GM13977 (cell line): ENCODE measurements at regions not wholly inside any gene's neighbourhood (a gene's known extent, or its start where the extent isn't known, plus 50 kb on each side); places are given as distances from the start of the nearest gene placed in this dataset.

Experiments
- DNase-seq: peaks from one replicate; pipeline ENCODE4 v3.0.0; 2012; ENCODE audit warnings: low spot score
- in situ Hi-C: fragments of 300-500 bp; cut with MboI; formaldehyde crosslinking; loops from one replicate; pipeline ENCODE4 v1.12.0; 2022; ENCODE audit warnings: low sequenced_read_pairs, low pct_unique_long_range_greater_than_20kb, mixed read lengths, inconsistent platforms; ENCODE audit not compliant: unreplicated experiment
- TF ChIP-seq, protein P1 (sequence below): IDR thresholded peaks from 2 replicates; pipeline ENCODE4 v1.5.1; 2012; ENCODE audit warnings: mild to moderate bottlenecking, control low read depth; ENCODE audit not compliant: insufficient read depth; ENCODE audit errors: extremely low read depth, missing control alignments

DNA sequence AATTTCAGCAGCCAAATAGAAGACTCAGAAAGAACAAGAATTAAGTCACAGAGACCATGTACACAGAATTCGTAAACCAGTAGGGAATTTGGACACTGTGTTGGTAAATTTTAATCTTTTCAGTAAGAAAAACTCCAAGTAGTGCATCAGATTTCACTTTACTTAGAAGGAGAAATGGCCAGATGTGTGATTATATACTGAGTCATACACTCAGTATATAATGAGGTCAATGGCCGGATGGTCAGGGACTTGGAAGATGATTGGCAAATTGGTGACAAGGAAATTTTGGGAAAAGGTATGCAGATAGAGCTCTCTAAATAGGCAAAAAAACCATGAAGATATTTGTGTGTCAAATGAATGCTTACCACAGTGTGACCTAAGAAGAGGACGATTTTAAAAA is 399.8 kb upstream of the LRRC7 start:
- no peak for DNase-seq
- in situ Hi-C loops: no loop called here
- TF ChIP-seq, protein P1, sequence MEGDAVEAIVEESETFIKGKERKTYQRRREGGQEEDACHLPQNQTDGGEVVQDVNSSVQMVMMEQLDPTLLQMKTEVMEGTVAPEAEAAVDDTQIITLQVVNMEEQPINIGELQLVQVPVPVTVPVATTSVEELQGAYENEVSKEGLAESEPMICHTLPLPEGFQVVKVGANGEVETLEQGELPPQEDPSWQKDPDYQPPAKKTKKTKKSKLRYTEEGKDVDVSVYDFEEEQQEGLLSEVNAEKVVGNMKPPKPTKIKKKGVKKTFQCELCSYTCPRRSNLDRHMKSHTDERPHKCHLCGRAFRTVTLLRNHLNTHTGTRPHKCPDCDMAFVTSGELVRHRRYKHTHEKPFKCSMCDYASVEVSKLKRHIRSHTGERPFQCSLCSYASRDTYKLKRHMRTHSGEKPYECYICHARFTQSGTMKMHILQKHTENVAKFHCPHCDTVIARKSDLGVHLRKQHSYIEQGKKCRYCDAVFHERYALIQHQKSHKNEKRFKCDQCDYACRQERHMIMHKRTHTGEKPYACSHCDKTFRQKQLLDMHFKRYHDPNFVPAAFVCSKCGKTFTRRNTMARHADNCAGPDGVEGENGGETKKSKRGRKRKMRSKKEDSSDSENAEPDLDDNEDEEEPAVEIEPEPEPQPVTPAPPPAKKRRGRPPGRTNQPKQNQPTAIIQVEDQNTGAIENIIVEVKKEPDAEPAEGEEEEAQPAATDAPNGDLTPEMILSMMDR: no peak

DNA sequence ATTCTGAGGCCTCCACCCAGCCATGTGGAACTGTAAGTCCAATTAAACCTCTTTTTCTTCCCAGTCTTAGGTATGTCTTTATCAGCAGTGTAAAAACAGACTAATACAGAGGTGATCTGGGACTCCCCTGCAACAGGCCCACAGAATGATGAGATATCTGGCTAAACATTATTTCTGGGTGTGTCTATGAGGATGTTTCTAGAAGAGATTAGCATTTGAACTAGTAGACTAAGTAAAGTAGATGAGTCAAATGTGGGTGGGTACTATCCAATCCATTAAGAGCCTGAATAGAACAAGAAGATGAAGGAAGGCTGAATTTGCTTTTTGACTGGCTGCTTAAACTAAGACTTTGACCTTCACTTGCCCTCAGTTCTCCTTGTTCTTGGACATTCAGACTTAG is 396.5 kb upstream of the LRRC7 start:
- in situ Hi-C loops: no loop called here
- no peak for DNase-seq
- TF ChIP-seq, protein P1: no peak

DNA sequence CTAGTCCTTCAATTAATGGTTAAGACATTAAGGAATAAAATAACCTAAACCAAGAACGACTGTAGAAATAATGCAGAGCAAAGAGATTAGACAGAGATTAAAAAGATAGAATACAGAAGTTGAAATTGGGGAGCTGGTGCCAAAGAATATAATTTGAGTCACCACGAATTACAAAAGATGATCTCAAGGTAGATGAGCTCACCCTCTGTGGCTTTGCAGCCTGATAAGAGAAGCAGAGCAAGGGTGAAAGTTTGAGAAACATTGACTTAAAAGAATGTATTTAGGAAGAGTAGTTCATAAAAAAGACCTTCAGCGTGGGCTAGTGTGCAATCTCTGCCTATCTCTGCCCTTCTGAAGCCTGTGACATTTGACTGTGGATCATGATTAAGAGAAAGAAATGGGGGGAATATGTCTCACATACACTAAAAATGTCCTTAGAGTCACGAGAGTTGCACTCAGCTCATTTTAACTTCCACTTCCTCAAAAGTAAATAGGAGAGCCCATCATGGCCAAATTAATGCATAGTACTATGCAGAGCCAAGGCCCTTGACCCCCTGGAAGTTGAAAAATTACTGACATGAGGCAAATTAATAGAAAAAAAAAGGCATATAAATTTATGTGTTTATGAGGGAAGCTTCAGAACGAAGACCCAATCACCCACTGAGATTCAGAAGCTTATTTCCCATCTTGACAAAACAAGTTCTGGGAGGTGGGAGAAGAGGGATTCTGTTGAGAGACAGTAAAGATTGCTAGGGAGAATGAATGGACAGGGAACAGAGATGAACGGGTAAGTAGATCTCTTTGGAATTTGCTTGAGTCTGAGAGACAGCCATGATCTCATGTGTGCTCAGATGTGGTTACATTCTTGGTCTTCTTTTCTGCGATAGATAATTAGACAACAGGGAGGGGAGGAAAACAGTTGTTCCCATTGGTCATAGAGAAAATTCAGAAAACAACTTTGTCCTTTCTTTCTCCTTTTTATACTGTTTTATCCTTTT is 395.4 kb upstream of the LRRC7 start:
- in situ Hi-C loops: no loop called here
- TF ChIP-seq, protein P1: no peak
- DNase-seq: peak; percentile 5

DNA sequence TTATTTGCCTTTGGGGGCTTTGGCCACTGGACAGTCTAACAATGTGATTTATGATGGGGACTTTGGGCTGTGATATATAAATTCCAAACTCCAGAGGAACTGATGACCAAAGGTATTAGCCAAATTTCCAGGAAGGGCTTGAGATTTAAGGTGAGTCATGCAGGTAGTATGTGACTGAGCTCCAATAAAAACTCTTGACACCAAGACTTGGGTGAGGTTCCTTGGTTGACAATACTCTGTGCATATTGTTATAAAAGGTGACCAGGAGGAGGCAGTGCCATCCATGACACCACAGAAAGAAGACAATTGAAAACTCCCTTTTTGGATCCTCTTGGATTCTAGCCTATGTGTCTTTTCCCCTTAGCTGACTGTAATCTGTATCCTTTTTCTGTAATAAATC is 392.7 kb upstream of the LRRC7 start:
- in situ Hi-C loops: no loop called here
- TF ChIP-seq, protein P1: no peak
- DNase-seq: no peak

DNA sequence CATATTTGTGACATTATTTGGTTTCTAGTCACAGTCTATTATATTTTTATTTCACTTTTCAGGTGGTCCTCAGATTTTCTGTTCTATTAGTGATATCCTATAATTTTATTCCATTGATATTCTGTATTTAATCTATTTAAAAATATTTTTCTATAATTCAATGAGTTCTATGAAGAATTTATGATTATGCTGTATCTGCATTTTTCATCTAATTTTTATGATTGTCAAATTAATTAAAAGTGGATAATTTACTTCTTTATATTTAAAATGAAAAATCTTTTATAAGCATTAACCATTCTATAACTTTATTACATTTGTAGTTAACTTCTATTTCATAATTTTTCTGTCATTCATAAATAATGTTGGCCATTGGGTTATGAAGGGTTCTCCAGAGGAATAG is 387.4 kb upstream of the LRRC7 start:
- in situ Hi-C loops: no loop called here
- DNase-seq: no peak
- TF ChIP-seq, protein P1: no peak

DNA sequence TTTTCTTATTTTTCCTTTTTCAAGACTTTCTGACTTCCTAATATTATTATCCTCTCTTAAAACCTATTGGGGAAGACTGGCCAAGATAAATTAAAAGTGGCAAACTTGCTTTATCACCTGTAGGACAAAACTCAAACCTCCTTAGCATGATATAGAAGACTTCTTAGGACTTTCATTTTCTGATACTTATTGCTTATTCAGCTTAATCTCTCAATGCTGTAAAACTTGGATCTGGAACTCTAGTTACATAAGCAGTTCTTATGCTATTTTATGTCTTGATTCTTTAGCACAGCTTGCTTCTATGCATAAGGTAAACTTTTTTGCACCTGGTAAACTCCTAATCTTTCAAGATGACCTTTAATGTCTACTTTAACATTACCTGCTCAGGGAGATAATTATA is 382.3 kb upstream of the LRRC7 start:
- DNase-seq: no peak
- TF ChIP-seq, protein P1: no peak
- in situ Hi-C loops: no loop called here
